ENCODE measurements at regions not wholly inside any gene's neighbourhood (a gene's known extent, or its start where the extent isn't known, plus 50 kb on each side); places are given as distances from the start of the nearest gene placed in this dataset.

- 66% methylated on average over 5 of the region's 5 CpGs for WGBS
- H3K4me3 ChIP-seq (ENCODE audit: low read length) = no peak overlapping the region
- ATAC-seq (no peak), DNase-seq (no peak)
- H3K27ac ChIP-seq (ENCODE audit: low read length) = no peak overlapping the region
- intact Hi-C loops (cut with DNase I) = no loop called here
- no peaks in the 10 kb centered on the region for H3K9me3 ChIP-seq (ENCODE audit: control insufficient read depth, low read length)
- H3K27me3 ChIP-seq (ENCODE audit: control insufficient read depth, insufficient read depth) = no peaks in the 10 kb centered on the region
- no peaks in the 10 kb centered on the region for H3K4me1 ChIP-seq (ENCODE audit: control insufficient read depth, insufficient read depth, low read length)
These were observed 287.6 kb downstream of the BCHE start for GRCh38 chr3:165549665-165550064.

- Histone ChIP-seq H3K4me3 (ENCODE audit: low read length) (no peak overlapping the region), H3K27me3 (ENCODE audit: control insufficient read depth, insufficient read depth) (no peaks in the 10 kb centered on the region), H3K4me1 (ENCODE audit: control insufficient read depth, insufficient read depth, low read length) (no peaks in the 10 kb centered on the region), H3K9me3 (ENCODE audit: control insufficient read depth, low read length) (no peaks in the 10 kb centered on the region), H3K27ac (ENCODE audit: low read length) (no peak overlapping the region)
- no peak for DNase-seq
- no peak for ATAC-seq
- 39% methylated on average over 1 of the region's 1 CpG for WGBS
- intact Hi-C loops (cut with DNase I) = no loop called here
These were observed 288.2 kb downstream of the BCHE start for GRCh38 chr3:165549037-165549436.

- Histone ChIP-seq H3K27me3 (ENCODE audit: control insufficient read depth, insufficient read depth) (no peaks in the 10 kb centered on the region), H3K9me3 (ENCODE audit: control insufficient read depth, low read length) (no peaks in the 10 kb centered on the region), H3K27ac (ENCODE audit: low read length) (no peak overlapping the region), H3K4me3 (ENCODE audit: low read length) (no peak overlapping the region), H3K4me1 (ENCODE audit: control insufficient read depth, insufficient read depth, low read length) (no peaks in the 10 kb centered on the region)
- WGBS = 81% methylated on average over 4 of the region's 4 CpGs
- DNase-seq (no peak), ATAC-seq (no peak)
- intact Hi-C loops (cut with DNase I) = no loop called here
These were observed 292.2 kb downstream of the BCHE start for GRCh38 chr3:165545059-165545458.

GRCh38 chr3:165544432-165544831 lies 292.8 kb downstream of the BCHE start:
- H3K9me3 ChIP-seq (ENCODE audit: control insufficient read depth, low read length) = no peaks in the 10 kb centered on the region
- no peaks in the 10 kb centered on the region for H3K27me3 ChIP-seq (ENCODE audit: control insufficient read depth, insufficient read depth)
- intact Hi-C loops (cut with DNase I) = no loop called here
- no peak overlapping the region for H3K27ac ChIP-seq (ENCODE audit: low read length)
- no peak for DNase-seq
- no peaks in the 10 kb centered on the region for H3K4me1 ChIP-seq (ENCODE audit: control insufficient read depth, insufficient read depth, low read length)
- WGBS = 84% methylated on average over 7 of the region's 7 CpGs
- no peak overlapping the region for H3K4me3 ChIP-seq (ENCODE audit: low read length)
- no peak for ATAC-seq

- ATAC-seq (no peak), DNase-seq (no peak)
- intact Hi-C loops (cut with DNase I) = no loop called here
- H3K4me1 ChIP-seq (ENCODE audit: control insufficient read depth, insufficient read depth, low read length) = no peaks in the 10 kb centered on the region
- 68% methylated on average over 2 of the region's 2 CpGs for WGBS
- no peak overlapping the region for H3K27ac ChIP-seq (ENCODE audit: low read length)
- no peaks in the 10 kb centered on the region for H3K27me3 ChIP-seq (ENCODE audit: control insufficient read depth, insufficient read depth)
- H3K4me3 ChIP-seq (ENCODE audit: low read length) = no peak overlapping the region
- H3K9me3 ChIP-seq (ENCODE audit: control insufficient read depth, low read length) = no peaks in the 10 kb centered on the region
These were observed 299.1 kb downstream of the BCHE start for GRCh38 chr3:165538166-165538565.

- Histone ChIP-seq H3K27ac (ENCODE audit: low read length) (no peak overlapping the region), H3K4me1 (ENCODE audit: control insufficient read depth, insufficient read depth, low read length) (no peaks in the 10 kb centered on the region), H3K9me3 (ENCODE audit: control insufficient read depth, low read length) (no peaks in the 10 kb centered on the region), H3K27me3 (ENCODE audit: control insufficient read depth, insufficient read depth) (no peaks in the 10 kb centered on the region), H3K4me3 (ENCODE audit: low read length) (no peak overlapping the region)
- DNase-seq (no peak), ATAC-seq (no peak)
- intact Hi-C loops (cut with DNase I) = no loop called here
- 69% methylated on average over 1 of the region's 1 CpG for WGBS
These were observed 304.4 kb downstream of the BCHE start for GRCh38 chr3:165532851-165533250.

- 75% methylated on average over 2 of the region's 2 CpGs for WGBS
- no peak overlapping the region for H3K4me3 ChIP-seq (ENCODE audit: low read length)
- DNase-seq (no peak), ATAC-seq (no peak)
- H3K27ac ChIP-seq (ENCODE audit: low read length) = no peak overlapping the region
- H3K27me3 ChIP-seq (ENCODE audit: control insufficient read depth, insufficient read depth) = no peaks in the 10 kb centered on the region
- H3K9me3 ChIP-seq (ENCODE audit: control insufficient read depth, low read length) = no peaks in the 10 kb centered on the region
- intact Hi-C loops (cut with DNase I) = no loop called here
- no peaks in the 10 kb centered on the region for H3K4me1 ChIP-seq (ENCODE audit: control insufficient read depth, insufficient read depth, low read length)
These were observed 307.8 kb downstream of the BCHE start for GRCh38 chr3:165529451-165529850.

GRCh38 chr3:165526367-165526766 lies 310.9 kb downstream of the BCHE start:
- H3K4me1 ChIP-seq (ENCODE audit: control insufficient read depth, insufficient read depth, low read length) = no peaks in the 10 kb centered on the region
- no peak overlapping the region for H3K27ac ChIP-seq (ENCODE audit: low read length)
- DNase-seq (no peak), ATAC-seq (no peak)
- H3K4me3 ChIP-seq (ENCODE audit: low read length) = no peak overlapping the region
- H3K9me3 ChIP-seq (ENCODE audit: control insufficient read depth, low read length) = no peaks in the 10 kb centered on the region
- intact Hi-C loops (cut with DNase I) = no loop called here
- WGBS = 6% methylated on average over 2 of the region's 2 CpGs
- no peaks in the 10 kb centered on the region for H3K27me3 ChIP-seq (ENCODE audit: control insufficient read depth, insufficient read depth)

- intact Hi-C loops (cut with DNase I) = no loop called here
- ATAC-seq (no peak), DNase-seq (no peak)
- no peaks in the 10 kb centered on the region for H3K9me3 ChIP-seq (ENCODE audit: control insufficient read depth, low read length)
- H3K4me3 ChIP-seq (ENCODE audit: low read length) = no peak overlapping the region
- H3K27ac ChIP-seq (ENCODE audit: low read length) = no peak overlapping the region
- H3K4me1 ChIP-seq (ENCODE audit: control insufficient read depth, insufficient read depth, low read length) = no peaks in the 10 kb centered on the region
- no peaks in the 10 kb centered on the region for H3K27me3 ChIP-seq (ENCODE audit: control insufficient read depth, insufficient read depth)
These were observed 313.4 kb downstream of the BCHE start for GRCh38 chr3:165523801-165524200.

- DNase-seq (no peak), ATAC-seq (no peak)
- Histone ChIP-seq H3K4me1 (ENCODE audit: control insufficient read depth, insufficient read depth, low read length) (no peaks in the 10 kb centered on the region), H3K4me3 (ENCODE audit: low read length) (no peak overlapping the region), H3K27me3 (ENCODE audit: control insufficient read depth, insufficient read depth) (no peaks in the 10 kb centered on the region), H3K9me3 (ENCODE audit: control insufficient read depth, low read length) (no peaks in the 10 kb centered on the region), H3K27ac (ENCODE audit: low read length) (no peak overlapping the region)
- intact Hi-C loops (cut with DNase I) = no loop called here
- WGBS = 84% methylated on average over 1 of the region's 1 CpG
These were observed 314.8 kb downstream of the BCHE start for GRCh38 chr3:165522386-165522785.

GRCh38 chr3:165521131-165521871 lies 315.9 kb downstream of the BCHE start:
- ATAC-seq = no peak
- no peak overlapping the region for H3K27ac ChIP-seq (ENCODE audit: low read length)
- H3K27me3 ChIP-seq (ENCODE audit: control insufficient read depth, insufficient read depth) = no peaks in the 10 kb centered on the region
- WGBS = 74% methylated on average over 2 of the region's 2 CpGs
- H3K9me3 ChIP-seq (ENCODE audit: control insufficient read depth, low read length) = no peaks in the 10 kb centered on the region
- no peaks in the 10 kb centered on the region for H3K4me1 ChIP-seq (ENCODE audit: control insufficient read depth, insufficient read depth, low read length)
- intact Hi-C loops (cut with DNase I) = no loop called here
- no peak for DNase-seq
- no peak overlapping the region for H3K4me3 ChIP-seq (ENCODE audit: low read length)

GRCh38 chr3:165519687-165520086 lies 317.5 kb downstream of the BCHE start:
- Histone ChIP-seq H3K9me3 (ENCODE audit: control insufficient read depth, low read length) (no peaks in the 10 kb centered on the region), H3K4me1 (ENCODE audit: control insufficient read depth, insufficient read depth, low read length) (no peaks in the 10 kb centered on the region), H3K27me3 (ENCODE audit: control insufficient read depth, insufficient read depth) (no peaks in the 10 kb centered on the region), H3K27ac (ENCODE audit: low read length) (no peak overlapping the region), H3K4me3 (ENCODE audit: low read length) (no peak overlapping the region)
- 89% methylated on average over 4 of the region's 4 CpGs for WGBS
- no peak for DNase-seq
- no peak for ATAC-seq
- intact Hi-C loops (cut with DNase I) = no loop called here
